ENCODE measurements at regions not wholly inside any gene's neighbourhood (a gene's known extent, or its start where the extent isn't known, plus 50 kb on each side); places are given as distances from the start of the nearest gene placed in this dataset.

DNA sequence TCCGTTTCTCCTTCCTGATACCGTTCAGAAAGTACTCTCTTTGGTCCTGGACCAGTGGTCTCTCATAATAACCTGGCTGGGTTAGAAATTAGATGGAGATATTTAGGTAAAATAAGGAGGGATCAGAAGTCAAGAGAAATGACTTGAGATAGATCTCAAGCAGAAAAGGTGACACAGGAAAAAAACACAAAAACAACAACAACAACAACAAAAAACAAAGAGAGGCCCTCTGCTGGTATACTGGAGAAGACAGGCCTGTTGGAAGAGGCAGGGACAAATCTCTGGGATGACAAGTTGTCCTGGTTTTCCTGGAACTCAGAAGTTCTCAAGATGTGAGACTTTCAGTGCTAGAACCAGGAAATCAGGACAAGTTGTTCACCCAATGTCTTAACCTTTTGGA lies 430.5 kb downstream of the SHISA9 start:
- Histone ChIP-seq H3K4me2 (ENCODE audit: insufficient read depth, low read length) (no peak overlapping the region), H3K79me2 (ENCODE audit: control insufficient read depth, insufficient read depth, low read length) (no peaks in the 10 kb centered on the region), H4K20me1 (replicated peaks; ENCODE audit: control insufficient read depth, insufficient read depth, low read length) (no peaks in the 10 kb centered on the region), H3K36me3 (ENCODE audit: control insufficient read depth, insufficient read depth, low read length) (no peaks in the 10 kb centered on the region), H3K4me1 (replicated peaks in 1 of 2; ENCODE audit: control insufficient read depth in 2 of 2, insufficient read depth in 2 of 2, low read length in 2 of 2) (no peaks in the 10 kb centered on the region), H3K27me3 (ENCODE audit: control insufficient read depth in 2 of 2, insufficient read depth in 2 of 2, low read length in 2 of 2) (peaks cover under 1 to 4% of the 10 kb centered on the region in 2 experiments; a peak in 2 of 5 replicates), H3K9me1 (ENCODE audit: control insufficient read depth, insufficient read depth, low read length) (no peaks in the 10 kb centered on the region), H2AFZ (ENCODE audit: low read depth, low read length) (no peak overlapping the region), H3K27ac (ENCODE audit: extremely low read depth, low read depth, low read length) (no peak overlapping the region), H3K9me3 (replicated peaks; ENCODE audit: control insufficient read depth, insufficient read depth, low read depth, low read length) (no peaks in the 10 kb centered on the region), H3K9ac (ENCODE audit: insufficient read depth in 1 of 2, low read depth in 2 of 2, low read length in 2 of 2) (no peak overlapping the region), H3K4me3 (no peak overlapping the region)
- intact Hi-C loops (cut with micrococcal nuclease): no loop called here
- in situ Hi-C loops (cut with MboI): no loop called here
- DNase-seq (ENCODE audit: extremely low read depth in 1 of 4, low spot score in 3 of 4): no peak
- peak; percentile 37 for FAIRE-seq
- BruUV-seq (replicated peaks): no TSS peak
- POLR2A ChIA-PET: no interaction called here
- 4% methylated on average over 2 of the region's 2 CpGs for WGBS (ENCODE audit: insufficient coverage, low coverage, missing lambda C conversion rate)
- CTCF ChIA-PET (ENCODE audit: low intra/inter-chr PET ratio): no interaction called here
- ATAC-seq: no peak
- no peak for TF ChIP-seq MCM2 (IDR thresholded peaks at IDR 0.05; ENCODE audit: low read depth)
- no peak for TF ChIP-seq KDM1A (IDR thresholded peaks at IDR 0.05)
- TF ChIP-seq POLR2A (conservative IDR thresholded peaks at IDR 0.05): no peak
- TF ChIP-seq ZNF253 (CRISPR knock-in tag; conservative IDR thresholded peaks at IDR 0.05): no peak
- no peak for TF ChIP-seq ZMIZ1 (IDR thresholded peaks at IDR 0.05; ENCODE audit: low read depth in 2 of 2, low read length in 2 of 2)
- TF ChIP-seq ZNF57 (CRISPR knock-in tag; IDR thresholded peaks at IDR 0.05): no peak
- no peak for TF ChIP-seq ZNF23 (CRISPR knock-in tag; IDR thresholded peaks at IDR 0.05)
- no peak for TF ChIP-seq MCM5 (IDR thresholded peaks at IDR 0.05; ENCODE audit: low read depth)
- no peak for TF ChIP-seq ZNF143 (CRISPR knock-in tag; IDR thresholded peaks at IDR 0.05)
- TF ChIP-seq POLR2AphosphoS2 (IDR thresholded peaks at IDR 0.05; ENCODE audit: low read length): no peak
- TF ChIP-seq, protein P1, sequence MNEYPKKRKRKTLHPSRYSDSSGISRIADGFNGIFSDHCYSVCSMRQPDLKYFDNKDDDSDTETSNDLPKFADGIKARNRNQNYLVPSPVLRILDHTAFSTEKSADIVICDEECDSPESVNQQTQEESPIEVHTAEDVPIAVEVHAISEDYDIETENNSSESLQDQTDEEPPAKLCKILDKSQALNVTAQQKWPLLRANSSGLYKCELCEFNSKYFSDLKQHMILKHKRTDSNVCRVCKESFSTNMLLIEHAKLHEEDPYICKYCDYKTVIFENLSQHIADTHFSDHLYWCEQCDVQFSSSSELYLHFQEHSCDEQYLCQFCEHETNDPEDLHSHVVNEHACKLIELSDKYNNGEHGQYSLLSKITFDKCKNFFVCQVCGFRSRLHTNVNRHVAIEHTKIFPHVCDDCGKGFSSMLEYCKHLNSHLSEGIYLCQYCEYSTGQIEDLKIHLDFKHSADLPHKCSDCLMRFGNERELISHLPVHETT (CRISPR knock-in tag; conservative IDR thresholded peaks at IDR 0.05 in 1 of 2, IDR thresholded peaks at IDR 0.05 in 1 of 2): no peak
- no peak for TF ChIP-seq ZNF785 (CRISPR knock-in tag; IDR thresholded peaks at IDR 0.05)
- TF ChIP-seq FOXK1 (CRISPR knock-in tag; IDR thresholded peaks at IDR 0.05; ENCODE audit: borderline replicate concordance): no peak
- TF ChIP-seq ZNF584 (CRISPR knock-in tag; IDR thresholded peaks at IDR 0.05; ENCODE audit: low read depth): no peak
- TF ChIP-seq ELF2 (CRISPR knock-in tag; IDR thresholded peaks at IDR 0.05): no peak
- TF ChIP-seq, protein P2, sequence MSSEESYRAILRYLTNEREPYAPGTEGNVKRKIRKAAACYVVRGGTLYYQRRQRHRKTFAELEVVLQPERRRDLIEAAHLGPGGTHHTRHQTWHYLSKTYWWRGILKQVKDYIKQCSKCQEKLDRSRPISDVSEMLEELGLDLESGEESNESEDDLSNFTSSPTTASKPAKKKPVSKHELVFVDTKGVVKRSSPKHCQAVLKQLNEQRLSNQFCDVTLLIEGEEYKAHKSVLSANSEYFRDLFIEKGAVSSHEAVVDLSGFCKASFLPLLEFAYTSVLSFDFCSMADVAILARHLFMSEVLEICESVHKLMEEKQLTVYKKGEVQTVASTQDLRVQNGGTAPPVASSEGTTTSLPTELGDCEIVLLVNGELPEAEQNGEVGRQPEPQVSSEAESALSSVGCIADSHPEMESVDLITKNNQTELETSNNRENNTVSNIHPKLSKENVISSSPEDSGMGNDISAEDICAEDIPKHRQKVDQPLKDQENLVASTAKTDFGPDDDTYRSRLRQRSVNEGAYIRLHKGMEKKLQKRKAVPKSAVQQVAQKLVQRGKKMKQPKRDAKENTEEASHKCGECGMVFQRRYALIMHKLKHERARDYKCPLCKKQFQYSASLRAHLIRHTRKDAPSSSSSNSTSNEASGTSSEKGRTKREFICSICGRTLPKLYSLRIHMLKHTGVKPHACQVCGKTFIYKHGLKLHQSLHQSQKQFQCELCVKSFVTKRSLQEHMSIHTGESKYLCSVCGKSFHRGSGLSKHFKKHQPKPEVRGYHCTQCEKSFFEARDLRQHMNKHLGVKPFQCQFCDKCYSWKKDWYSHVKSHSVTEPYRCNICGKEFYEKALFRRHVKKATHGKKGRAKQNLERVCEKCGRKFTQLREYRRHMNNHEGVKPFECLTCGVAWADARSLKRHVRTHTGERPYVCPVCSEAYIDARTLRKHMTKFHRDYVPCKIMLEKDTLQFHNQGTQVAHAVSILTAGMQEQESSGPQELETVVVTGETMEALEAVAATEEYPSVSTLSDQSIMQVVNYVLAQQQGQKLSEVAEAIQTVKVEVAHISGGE (CRISPR knock-in tag; IDR thresholded peaks at IDR 0.05): no peak
